ENCODE measurements at regions not wholly inside any gene's neighbourhood (a gene's known extent, or its start where the extent isn't known, plus 50 kb on each side); places are given as distances from the start of the nearest gene placed in this dataset.

DNA sequence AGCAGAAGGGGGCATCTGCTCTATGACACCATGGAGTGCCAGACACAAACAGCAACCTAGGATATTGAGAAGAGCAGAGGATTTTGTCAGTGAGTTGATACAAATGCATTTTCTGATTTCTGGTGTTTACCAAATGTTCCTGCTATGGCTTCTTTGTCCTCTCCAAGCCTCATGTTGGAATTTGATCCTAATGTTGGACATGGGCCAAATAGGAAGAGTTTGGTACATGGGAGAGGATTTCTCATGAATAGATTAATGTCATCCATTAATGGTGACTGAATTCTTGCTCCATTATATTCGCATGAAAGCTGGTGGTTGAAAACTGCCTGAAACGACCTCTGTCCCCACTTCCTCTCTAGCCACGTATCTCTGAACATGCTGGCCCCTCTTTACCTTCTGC is 1002.2 kb upstream of the FLRT2 start:
- TF ChIP-seq, protein P1, sequence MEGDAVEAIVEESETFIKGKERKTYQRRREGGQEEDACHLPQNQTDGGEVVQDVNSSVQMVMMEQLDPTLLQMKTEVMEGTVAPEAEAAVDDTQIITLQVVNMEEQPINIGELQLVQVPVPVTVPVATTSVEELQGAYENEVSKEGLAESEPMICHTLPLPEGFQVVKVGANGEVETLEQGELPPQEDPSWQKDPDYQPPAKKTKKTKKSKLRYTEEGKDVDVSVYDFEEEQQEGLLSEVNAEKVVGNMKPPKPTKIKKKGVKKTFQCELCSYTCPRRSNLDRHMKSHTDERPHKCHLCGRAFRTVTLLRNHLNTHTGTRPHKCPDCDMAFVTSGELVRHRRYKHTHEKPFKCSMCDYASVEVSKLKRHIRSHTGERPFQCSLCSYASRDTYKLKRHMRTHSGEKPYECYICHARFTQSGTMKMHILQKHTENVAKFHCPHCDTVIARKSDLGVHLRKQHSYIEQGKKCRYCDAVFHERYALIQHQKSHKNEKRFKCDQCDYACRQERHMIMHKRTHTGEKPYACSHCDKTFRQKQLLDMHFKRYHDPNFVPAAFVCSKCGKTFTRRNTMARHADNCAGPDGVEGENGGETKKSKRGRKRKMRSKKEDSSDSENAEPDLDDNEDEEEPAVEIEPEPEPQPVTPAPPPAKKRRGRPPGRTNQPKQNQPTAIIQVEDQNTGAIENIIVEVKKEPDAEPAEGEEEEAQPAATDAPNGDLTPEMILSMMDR (IDR thresholded peaks at IDR 0.05; ENCODE audit: low read depth, low read length) = no peak
- TF ChIP-seq POLR2A (IDR thresholded peaks at IDR 0.05; ENCODE audit: extremely low read depth, insufficient read length) = no peak
- TF ChIP-seq, protein P2, sequence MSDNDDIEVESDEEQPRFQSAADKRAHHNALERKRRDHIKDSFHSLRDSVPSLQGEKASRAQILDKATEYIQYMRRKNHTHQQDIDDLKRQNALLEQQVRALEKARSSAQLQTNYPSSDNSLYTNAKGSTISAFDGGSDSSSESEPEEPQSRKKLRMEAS (IDR thresholded peaks at IDR 0.05; ENCODE audit: low read depth, low read length) = no peak
- no peak for TF ChIP-seq MYC (IDR thresholded peaks at IDR 0.05; ENCODE audit: low read depth, low read length)

Data from NB4 (cell line).